ENCODE measurements at regions not wholly inside any gene's neighbourhood (a gene's known extent, or its start where the extent isn't known, plus 50 kb on each side); places are given as distances from the start of the nearest gene placed in this dataset.
"Not testable (repeated sequence)": the region's sequence is repeated elsewhere in the genome, so short reads cannot be mapped to it uniquely, and the experiment has no call there.

DNA sequence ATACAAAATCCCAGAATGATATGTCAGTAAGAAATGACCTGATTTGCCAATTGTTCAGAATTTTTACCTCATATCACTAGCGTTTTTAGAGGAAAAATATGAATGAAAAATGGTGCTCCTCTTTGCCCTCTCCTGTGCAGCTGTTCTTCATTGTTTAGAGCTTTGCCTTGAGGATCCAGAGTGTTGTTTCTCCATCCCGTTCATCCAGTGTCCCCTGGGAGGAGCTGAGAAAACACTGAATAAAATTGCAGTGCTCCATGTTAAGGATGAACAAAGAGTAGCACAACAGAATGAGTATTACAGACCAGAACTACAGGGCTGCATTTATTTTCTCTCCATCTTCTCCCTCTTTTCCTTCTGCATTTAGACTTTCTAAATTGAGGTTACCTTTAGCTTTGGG lies 133.1 kb downstream of the ADCYAP1 start:
- peaks cover 2% of the 10 kb centered on the region for H3K9me3 Mint-ChIP-seq
- ATAC-seq (ENCODE audit: low read depth) (no peak), DNase-seq (no peak)
- POLR2A ChIA-PET = no interaction called here
- no peaks in the 10 kb centered on the region for H3K27me3 Mint-ChIP-seq
- no peak overlapping the region for H3K4me3 Mint-ChIP-seq
- H3K27ac Mint-ChIP-seq = no peak overlapping the region
- H3K36me3 Mint-ChIP-seq = no peaks in the 10 kb centered on the region
- H3K4me1 Mint-ChIP-seq = no peaks in the 10 kb centered on the region

DNA sequence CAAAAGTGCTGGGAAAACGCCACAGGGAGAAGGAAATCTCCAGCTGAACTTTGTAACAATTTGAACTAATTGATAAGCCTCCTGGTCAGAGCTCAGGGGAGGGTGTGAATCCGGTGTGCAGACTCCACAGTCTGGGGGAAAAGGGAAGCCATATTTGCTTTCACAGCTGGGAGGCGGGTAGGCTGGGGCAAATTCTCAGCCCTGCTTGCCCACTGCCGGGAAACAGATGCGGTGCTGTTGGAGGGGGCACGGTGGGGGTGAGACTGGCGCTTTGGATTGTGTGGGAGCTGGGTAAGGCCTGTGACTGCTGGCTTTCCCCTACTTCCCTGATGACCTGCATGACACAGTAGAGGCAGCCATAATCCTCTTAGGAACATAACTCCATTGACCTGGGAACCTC lies 134.8 kb downstream of the ADCYAP1 start:
- DNase-seq (no peak), ATAC-seq (ENCODE audit: low read depth) (no peak)
- no peak overlapping the region for H3K27ac Mint-ChIP-seq
- no peaks in the 10 kb centered on the region for H3K36me3 Mint-ChIP-seq
- no peak overlapping the region for H3K4me3 Mint-ChIP-seq
- POLR2A ChIA-PET = no interaction called here
- H3K4me1 Mint-ChIP-seq = no peaks in the 10 kb centered on the region
- H3K9me3 Mint-ChIP-seq = no peaks in the 10 kb centered on the region
- H3K27me3 Mint-ChIP-seq = no peaks in the 10 kb centered on the region

- H3K27ac Mint-ChIP-seq; H3K27me3 Mint-ChIP-seq; H3K9me3 Mint-ChIP-seq; H3K4me1 Mint-ChIP-seq; H3K4me3 Mint-ChIP-seq; POLR2A ChIA-PET; DNase-seq; ATAC-seq (ENCODE audit: low read depth); H3K36me3 Mint-ChIP-seq: not testable (repeated sequence)
Observed at GRCh38 chr18:1043039-1043438, 138.4 kb downstream of the ADCYAP1 start.

- H3K4me1 Mint-ChIP-seq = no peaks in the 10 kb centered on the region
- POLR2A ChIA-PET = no interaction called here
- no peak for ATAC-seq (ENCODE audit: low read depth)
- no peak overlapping the region for H3K4me3 Mint-ChIP-seq
- no peaks in the 10 kb centered on the region for H3K9me3 Mint-ChIP-seq
- no peak overlapping the region for H3K27ac Mint-ChIP-seq
- H3K36me3 Mint-ChIP-seq = no peaks in the 10 kb centered on the region
- no peaks in the 10 kb centered on the region for H3K27me3 Mint-ChIP-seq
- no peak for DNase-seq
Observed at GRCh38 chr18:1045658-1046057, 141.0 kb downstream of the ADCYAP1 start.

DNA sequence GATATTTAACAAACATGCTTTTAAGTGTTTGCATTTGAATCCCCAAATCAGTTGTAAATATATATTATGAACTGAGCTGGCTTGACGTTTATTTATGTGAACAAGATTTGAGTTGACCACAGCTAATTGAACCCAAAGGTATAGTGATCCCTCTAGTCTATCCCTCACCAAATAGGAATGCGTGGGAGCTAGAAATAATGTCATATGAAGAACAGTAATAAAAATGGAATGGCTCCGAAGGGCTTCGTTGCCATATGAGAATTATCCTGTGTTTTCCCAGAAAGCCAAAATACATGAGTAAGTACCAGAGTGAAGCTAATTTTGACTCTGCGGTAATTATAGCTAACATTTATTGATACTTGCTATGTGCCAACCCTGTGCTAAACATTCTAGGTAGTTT lies 142.7 kb downstream of the ADCYAP1 start:
- DNase-seq = no peak
- no peak overlapping the region for H3K4me3 Mint-ChIP-seq
- no peaks in the 10 kb centered on the region for H3K36me3 Mint-ChIP-seq
- POLR2A ChIA-PET = no interaction called here
- no peak for ATAC-seq (ENCODE audit: low read depth)
- H3K27me3 Mint-ChIP-seq = no peaks in the 10 kb centered on the region
- no peak overlapping the region for H3K27ac Mint-ChIP-seq
- H3K9me3 Mint-ChIP-seq = no peaks in the 10 kb centered on the region
- no peaks in the 10 kb centered on the region for H3K4me1 Mint-ChIP-seq

- H3K9me3 Mint-ChIP-seq = no peaks in the 10 kb centered on the region
- H3K4me1 Mint-ChIP-seq = no peaks in the 10 kb centered on the region
- no peaks in the 10 kb centered on the region for H3K36me3 Mint-ChIP-seq
- ATAC-seq (ENCODE audit: low read depth) = no peak
- DNase-seq = no peak
- no peaks in the 10 kb centered on the region for H3K27me3 Mint-ChIP-seq
- POLR2A ChIA-PET = no interaction called here
- no peak overlapping the region for H3K27ac Mint-ChIP-seq
- no peak overlapping the region for H3K4me3 Mint-ChIP-seq
Observed at GRCh38 chr18:1048032-1048431, 143.4 kb downstream of the ADCYAP1 start.

GRCh38 chr18:1049173-1049572 lies 144.5 kb downstream of the ADCYAP1 start:
- Mint-ChIP-seq H3K27me3 (no peaks in the 10 kb centered on the region), H3K9me3 (no peaks in the 10 kb centered on the region), H3K36me3 (no peaks in the 10 kb centered on the region), H3K4me3 (no peak overlapping the region), H3K4me1 (no peaks in the 10 kb centered on the region), H3K27ac (no peak overlapping the region)
- ATAC-seq (ENCODE audit: low read depth) (no peak), DNase-seq (no peak)
- POLR2A ChIA-PET = no interaction called here

DNA sequence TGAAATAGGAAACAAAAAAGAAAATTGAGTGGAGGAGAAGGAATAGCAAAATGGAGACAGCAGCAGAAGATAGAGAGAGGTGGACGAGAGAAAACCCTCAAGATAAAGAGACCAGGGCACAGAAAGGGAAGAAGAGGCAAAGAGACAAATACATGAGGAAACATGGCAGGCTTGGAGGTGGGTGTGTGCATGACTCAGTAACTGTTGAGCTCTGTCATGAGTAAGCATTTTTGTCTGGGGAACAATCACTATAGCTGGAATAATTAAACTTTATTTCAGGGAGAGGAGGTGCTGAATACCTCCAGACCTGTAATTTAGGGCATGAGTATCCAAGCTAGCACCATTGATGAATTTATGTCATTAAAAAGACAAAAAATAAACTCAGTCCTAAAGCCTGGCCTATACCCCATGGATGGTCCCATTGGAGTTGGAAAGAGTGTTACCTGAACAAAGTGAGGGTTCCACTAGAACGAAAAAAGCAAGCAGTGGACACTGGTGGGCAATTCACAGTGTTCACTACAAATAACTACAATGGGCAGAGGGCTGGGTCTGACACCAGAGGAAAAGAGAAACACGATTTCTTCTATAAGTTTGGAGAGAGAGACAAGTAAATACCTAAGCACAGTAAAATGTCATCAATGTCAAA lies 145.5 kb downstream of the ADCYAP1 start:
- H3K27ac Mint-ChIP-seq = no peak overlapping the region
- no peak overlapping the region for H3K4me3 Mint-ChIP-seq
- ATAC-seq (ENCODE audit: low read depth) (no peak), DNase-seq (no peak)
- no peaks in the 10 kb centered on the region for H3K9me3 Mint-ChIP-seq
- POLR2A ChIA-PET = no interaction called here
- H3K36me3 Mint-ChIP-seq = no peaks in the 10 kb centered on the region
- no peaks in the 10 kb centered on the region for H3K27me3 Mint-ChIP-seq
- H3K4me1 Mint-ChIP-seq = no peaks in the 10 kb centered on the region

DNA sequence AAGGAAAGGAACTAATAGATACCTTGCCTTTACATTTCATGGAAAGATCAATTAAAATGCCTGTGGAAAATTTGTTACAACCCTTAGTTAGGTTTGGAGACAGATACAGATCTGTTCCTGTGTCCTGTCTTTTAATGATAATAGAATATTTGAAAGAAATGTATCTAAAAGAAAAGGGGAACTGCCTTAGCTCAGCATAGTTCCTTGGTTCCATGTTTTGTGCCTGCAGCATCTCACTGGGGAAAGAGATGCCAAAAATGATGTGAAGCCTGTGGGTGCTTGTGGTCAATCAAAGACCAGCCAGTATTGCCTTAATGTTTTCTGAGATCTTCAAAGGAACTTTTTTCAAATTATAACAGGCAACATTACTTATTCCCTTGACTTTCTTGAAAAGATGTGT lies 147.6 kb downstream of the ADCYAP1 start:
- Mint-ChIP-seq H3K9me3 (peaks cover 5% of the 10 kb centered on the region), H3K4me1 (no peaks in the 10 kb centered on the region), H3K4me3 (no peak overlapping the region), H3K27me3 (no peaks in the 10 kb centered on the region), H3K27ac (no peak overlapping the region), H3K36me3 (no peaks in the 10 kb centered on the region)
- ATAC-seq (ENCODE audit: low read depth) (no peak), DNase-seq (no peak)
- POLR2A ChIA-PET = no interaction called here

GRCh38 chr18:1053331-1054315 lies 149.0 kb downstream of the ADCYAP1 start:
- no peak overlapping the region for H3K4me3 Mint-ChIP-seq
- no peaks in the 10 kb centered on the region for H3K4me1 Mint-ChIP-seq
- H3K36me3 Mint-ChIP-seq = no peaks in the 10 kb centered on the region
- H3K9me3 Mint-ChIP-seq = peaks cover 5% of the 10 kb centered on the region
- H3K27me3 Mint-ChIP-seq = no peaks in the 10 kb centered on the region
- no peak overlapping the region for H3K27ac Mint-ChIP-seq
- POLR2A ChIA-PET = no interaction called here
- ATAC-seq (ENCODE audit: low read depth) (no peak), DNase-seq (no peak)

DNA sequence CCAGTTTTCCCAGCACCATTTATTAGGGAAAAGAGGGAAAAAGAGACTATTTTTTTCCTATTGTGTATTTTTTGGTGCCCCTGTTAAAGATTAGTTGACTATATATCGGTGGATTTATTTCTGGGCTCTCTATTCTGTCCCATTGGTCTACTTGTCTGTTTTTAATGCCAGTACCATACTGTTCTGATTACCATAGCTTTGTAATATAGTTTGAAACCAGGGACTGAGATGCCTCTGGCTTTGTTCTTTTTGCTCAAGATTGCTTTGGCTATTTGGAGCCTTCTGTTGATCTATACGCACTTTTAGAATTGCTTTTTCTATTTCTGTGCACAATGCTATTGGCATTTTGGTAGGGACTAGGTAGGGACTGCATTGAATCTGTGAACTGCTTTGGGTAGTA lies 151.7 kb downstream of the ADCYAP1 start:
- H3K4me3 Mint-ChIP-seq = no peak overlapping the region
- no peak overlapping the region for H3K27ac Mint-ChIP-seq
- DNase-seq = no peak
- no peak for ATAC-seq (ENCODE audit: low read depth)
- H3K9me3 Mint-ChIP-seq = peaks cover 5% of the 10 kb centered on the region
- no peaks in the 10 kb centered on the region for H3K36me3 Mint-ChIP-seq
- POLR2A ChIA-PET = no interaction called here
- no peaks in the 10 kb centered on the region for H3K27me3 Mint-ChIP-seq
- H3K4me1 Mint-ChIP-seq = no peaks in the 10 kb centered on the region

DNA sequence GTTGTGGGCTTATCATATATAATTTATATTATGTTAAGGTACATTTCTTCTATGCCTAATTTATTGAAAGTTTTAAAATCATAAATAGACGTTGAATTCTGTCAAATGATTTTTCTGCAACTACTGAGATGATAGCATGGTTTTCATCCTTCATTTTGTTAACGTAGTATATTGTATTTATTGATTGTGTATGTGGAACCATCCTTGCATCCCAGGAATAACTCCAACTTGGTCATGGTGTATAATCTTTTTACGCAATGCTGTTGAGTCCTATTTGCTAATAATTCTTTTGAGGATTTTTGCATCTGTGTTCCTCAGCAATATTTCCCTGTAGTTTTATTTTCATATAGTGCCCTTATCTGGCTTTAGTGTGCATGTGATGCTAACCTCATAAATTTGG lies 152.7 kb downstream of the ADCYAP1 start:
- DNase-seq (no peak), ATAC-seq (ENCODE audit: low read depth) (no peak)
- no peaks in the 10 kb centered on the region for H3K27me3 Mint-ChIP-seq
- H3K4me3 Mint-ChIP-seq = no peak overlapping the region
- H3K36me3 Mint-ChIP-seq = no peaks in the 10 kb centered on the region
- POLR2A ChIA-PET = no interaction called here
- H3K27ac Mint-ChIP-seq = no peak overlapping the region
- peaks cover 5% of the 10 kb centered on the region for H3K9me3 Mint-ChIP-seq
- H3K4me1 Mint-ChIP-seq = no peaks in the 10 kb centered on the region

DNA sequence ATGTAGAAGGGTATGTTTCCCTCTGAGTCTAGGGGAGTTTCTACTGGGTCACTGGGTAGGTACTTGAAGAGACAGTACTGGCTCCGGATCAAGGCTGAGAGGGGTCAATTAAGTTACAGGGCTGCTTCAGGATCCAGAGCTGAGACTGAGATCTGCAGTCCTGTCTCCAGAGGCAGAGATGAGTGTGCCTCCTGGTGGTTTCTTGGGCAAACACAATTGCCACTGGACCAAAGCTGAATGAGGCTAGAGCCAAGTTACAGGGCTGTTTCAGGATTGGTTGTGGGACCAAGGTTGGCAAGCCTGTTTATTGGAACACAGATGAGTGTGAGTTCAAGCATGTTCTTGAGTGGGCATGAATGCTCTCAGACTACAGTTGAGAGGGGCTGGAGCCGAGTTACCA lies 157.9 kb downstream of the ADCYAP1 start:
- Mint-ChIP-seq H3K9me3 (no peaks in the 10 kb centered on the region), H3K36me3 (no peaks in the 10 kb centered on the region), H3K27me3 (no peaks in the 10 kb centered on the region), H3K4me3 (no peak overlapping the region), H3K4me1 (no peaks in the 10 kb centered on the region), H3K27ac (no peak overlapping the region)
- POLR2A ChIA-PET = no interaction called here
- DNase-seq (no peak), ATAC-seq (ENCODE audit: low read depth) (no peak)

GRCh38 chr18:1075322-1075721 lies 170.7 kb downstream of the ADCYAP1 start:
- no peak for DNase-seq
- Mint-ChIP-seq H3K27me3 (no peaks in the 10 kb centered on the region), H3K4me1 (no peaks in the 10 kb centered on the region), H3K36me3 (no peaks in the 10 kb centered on the region), H3K9me3 (no peaks in the 10 kb centered on the region), H3K4me3 (no peak overlapping the region), H3K27ac (no peak overlapping the region)
- POLR2A ChIA-PET = no interaction called here
- no peak for ATAC-seq (ENCODE audit: low read depth)

Data from activated naive CD8-positive, alpha-beta T cell treated with anti-CD3 and anti-CD28 coated beads, Interleukin-2, amount 10 ng/mL, durations not matched to agents 7 days and 5 days (primary cell).